DMS114 treated with DMSO at 0.1 percent for 48 hours (cell line): ENCODE measurements at regions not wholly inside any gene's neighbourhood (a gene's known extent, or its start where the extent isn't known, plus 50 kb on each side); places are given as distances from the start of the nearest gene placed in this dataset.

Experiments
- DNase-seq: peaks from one replicate; lab custom pipeline; 2025; ENCODE audit not compliant: unreplicated experiment; lab: John Stamatoyannopoulos, UW

- no peak for DNase-seq
These were observed 267.4 kb downstream of the ALG10 start for GRCh38 chr12:34289431-34290380.

DNA sequence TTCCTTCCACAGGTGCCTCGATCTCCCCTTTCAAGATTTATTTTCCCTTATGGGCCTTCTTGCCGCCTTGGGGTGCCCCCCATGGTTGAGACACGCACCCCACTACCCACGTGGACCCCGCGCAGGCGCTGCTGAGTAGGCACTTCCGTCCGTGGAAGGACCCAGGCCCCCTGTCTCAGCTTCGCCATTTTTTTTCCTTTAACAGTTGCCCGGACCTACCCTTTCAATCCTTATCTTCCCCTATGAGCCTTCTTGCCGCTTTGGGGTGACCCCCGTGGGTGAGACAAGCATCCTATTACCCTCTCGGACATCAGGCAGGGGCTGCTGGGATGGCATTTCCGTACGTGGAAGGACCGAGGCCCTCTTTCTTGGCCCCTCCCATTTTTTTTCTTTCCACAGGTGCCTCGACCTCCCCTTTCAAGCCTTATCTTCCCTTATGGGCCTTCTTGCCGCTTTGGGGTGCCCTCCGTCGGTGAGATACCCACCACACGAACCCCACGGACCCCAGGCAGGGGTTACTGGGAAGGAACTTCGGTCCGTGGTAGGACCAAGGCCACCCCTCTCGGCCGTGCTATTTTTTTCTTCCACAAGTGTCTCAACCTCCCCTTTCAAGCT, 268.2 kb downstream of the ALG10 start:
- DNase-seq = no peak

DNA sequence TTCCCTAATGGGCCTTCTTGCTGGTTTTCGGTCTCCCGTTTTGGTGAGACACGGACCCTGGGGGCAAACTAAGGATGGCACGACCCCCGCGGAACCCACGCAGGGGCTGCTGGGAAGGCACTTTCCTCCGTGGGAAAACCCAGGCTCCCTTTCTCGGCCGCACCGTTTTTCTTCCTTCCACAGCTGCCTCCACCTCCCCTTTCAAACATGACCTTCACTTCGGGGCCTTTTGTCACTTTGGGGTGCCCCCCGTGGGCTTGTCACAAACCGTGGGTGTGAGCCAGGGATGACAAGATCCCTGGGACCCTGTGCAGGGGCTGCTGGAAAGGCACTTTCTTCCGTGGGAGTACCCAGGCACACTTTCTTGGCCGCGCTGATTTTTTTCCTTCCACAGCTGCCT, 268.7 kb downstream of the ALG10 start:
- DNase-seq = no peak

DNA sequence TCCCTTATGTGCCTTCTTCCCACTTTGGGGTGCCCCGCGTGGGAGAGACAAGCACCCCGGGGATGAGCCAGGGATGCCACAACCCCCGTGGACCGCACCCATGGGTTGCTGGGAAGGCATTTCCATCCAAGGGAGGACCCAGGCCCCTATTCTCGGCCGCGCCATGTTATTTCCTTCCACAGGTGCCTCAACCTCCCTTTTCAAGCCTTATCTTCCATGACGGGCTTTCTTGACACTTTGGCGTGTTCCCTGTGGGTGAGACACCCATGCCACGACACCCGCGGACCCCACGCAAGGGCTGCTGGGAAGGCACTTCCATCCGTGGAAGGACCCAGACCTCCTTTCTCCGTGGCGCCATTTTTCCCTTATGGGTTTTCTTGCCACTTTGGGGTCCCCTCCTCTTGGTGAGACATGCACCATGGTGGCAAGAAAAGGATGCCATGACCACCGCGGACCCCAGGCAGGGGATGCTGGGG, 269.2 kb downstream of the ALG10 start:
- DNase-seq = no peak

GRCh38 chr12:34292736-34293625, 270.7 kb downstream of the ALG10 start:
- no peak for DNase-seq

DNA sequence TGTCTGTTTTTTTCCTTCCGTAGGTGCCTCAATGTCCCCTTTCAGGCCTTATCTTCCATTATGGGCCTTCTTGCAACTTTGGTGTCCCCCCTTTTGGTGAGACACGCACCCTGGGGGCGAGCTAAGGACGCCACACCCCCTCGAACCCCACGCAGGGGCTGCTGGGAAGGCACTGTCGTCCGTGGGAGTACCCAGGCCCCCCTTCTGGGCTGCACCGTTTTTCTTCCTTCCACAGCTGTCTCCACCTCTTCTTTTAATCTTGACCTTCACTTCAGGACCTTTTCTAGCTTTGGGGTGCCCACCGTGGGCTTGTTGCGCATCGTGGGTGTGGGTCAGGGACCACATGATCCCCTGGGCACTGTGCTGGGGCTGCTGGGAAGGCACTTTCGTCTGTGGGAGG, 271.8 kb downstream of the ALG10 start:
- no peak for DNase-seq

GRCh38 chr12:34294671-34295365, 272.5 kb downstream of the ALG10 start:
- no peak for DNase-seq

DNA sequence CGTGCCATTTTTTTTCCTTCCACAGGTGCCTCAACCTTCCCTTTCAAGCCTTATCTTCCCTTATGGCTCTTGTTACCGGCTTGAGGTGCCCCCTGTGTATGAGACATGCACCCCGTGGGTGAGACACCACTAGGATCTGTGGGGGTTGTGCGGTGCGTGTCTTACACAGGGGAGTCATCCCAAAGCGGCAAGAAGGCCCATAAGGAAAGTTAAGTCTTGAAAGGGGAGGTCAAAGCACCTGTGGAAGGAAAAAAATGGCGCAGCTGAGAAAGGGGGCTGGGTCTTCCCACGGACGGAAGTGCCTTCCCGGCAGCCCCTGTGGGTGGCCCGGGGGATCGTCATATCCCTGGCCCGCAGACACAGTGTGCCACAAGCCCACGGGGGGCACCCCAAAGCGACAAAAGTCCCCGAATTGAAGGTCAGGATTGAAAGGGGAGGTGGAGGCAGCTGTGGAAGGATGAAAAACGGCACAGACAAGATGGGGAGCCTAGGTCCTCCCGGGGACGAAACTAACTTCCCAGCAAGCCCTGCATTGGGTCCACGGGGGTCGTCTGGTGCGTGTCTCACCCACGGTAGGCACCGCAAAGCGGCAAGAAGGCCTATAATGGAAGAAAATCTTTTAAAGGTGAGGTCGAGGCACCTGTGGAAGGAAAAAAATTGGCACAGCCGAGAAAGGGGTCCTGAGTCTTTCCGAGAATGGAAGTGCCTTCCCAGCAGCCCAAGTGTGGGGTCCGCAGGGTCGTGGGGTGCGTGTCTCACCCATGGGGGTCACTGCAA, 273.3 kb downstream of the ALG10 start:
- no peak for DNase-seq

DNA sequence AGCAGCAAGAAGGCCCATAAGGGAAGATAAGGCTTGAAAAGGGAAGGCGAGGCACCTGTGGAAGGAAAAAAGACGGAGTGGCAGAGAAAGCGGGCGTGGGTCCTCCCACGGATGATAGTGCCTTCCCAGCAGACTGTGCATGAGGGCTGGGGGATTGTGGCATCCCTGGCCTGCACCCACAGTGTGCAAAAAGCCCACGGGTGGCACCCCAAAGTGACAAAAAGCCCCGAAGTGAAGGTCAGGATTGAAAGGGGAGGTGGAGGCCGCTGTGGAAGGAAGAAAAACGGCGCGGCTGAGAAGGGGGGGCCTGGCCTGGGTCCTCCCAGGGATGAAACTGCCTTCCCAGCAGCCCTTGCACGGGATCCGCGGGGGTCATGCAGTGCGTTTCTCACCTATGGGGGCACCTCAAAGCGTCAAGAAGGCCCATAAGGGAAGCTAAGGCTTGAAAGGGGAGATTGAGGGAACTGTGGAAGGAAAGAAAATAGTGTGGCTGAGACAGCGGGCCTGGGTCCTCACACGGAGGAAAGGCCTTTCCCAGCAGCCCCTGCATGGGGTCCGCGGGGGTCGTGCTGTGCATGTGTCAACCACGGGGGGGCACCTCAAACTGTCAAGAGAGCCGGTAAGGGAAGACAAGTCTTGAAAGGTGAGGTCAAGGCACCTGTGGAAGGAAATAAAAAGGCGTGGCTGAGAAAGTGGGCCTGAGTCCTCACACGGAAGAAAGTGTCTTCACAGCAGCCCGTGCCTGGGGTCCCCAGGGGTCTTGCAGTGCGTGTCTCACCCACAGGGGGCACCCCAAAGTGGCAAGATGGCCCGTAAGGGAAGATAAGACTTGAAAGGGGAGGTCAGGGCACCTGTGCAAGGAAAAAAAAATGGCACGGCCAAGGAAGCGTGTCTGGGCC, 274.1 kb downstream of the ALG10 start:
- DNase-seq = no peak

GRCh38 chr12:34297126-34297789, 275.0 kb downstream of the ALG10 start:
- DNase-seq = no peak

DNA sequence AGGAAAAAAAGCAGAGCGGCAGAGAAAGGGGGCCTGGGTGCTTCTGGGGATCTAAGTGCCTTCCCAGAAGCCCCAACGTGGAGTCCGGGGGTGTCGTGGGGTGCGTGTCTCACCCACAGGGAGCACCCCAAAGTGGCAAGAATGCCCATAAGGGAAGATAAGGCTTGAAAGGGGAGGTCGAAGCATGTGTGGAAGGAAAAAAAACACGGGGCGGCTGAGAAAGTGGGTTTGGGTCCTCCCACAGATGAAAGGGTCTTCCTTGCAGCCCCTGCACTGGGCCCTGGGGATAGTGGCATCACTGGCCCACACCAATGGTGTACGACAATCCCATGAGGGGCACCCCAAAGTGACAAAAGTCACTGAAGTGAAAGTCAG, 275.5 kb downstream of the ALG10 start:
- no peak for DNase-seq

- DNase-seq = no peak
These were observed 276.1 kb downstream of the ALG10 start for GRCh38 chr12:34298176-34298970.

- DNase-seq = no peak
These were observed 276.9 kb downstream of the ALG10 start for GRCh38 chr12:34298971-34299801.

GRCh38 chr12:34299802-34300193, 277.5 kb downstream of the ALG10 start:
- no peak for DNase-seq

- no peak for DNase-seq
These were observed 278.3 kb downstream of the ALG10 start for GRCh38 chr12:34300376-34301250.
